ENCODE measurements at regions not wholly inside any gene's neighbourhood (a gene's known extent, or its start where the extent isn't known, plus 50 kb on each side); places are given as distances from the start of the nearest gene placed in this dataset.

GRCh38 chr3:105154692-105155091 lies 212.0 kb upstream of the ALCAM start:
- CTCF ChIA-PET, result no interaction called here
- POLR2A ChIA-PET, result no interaction called here
- no peak for TF ChIP-seq FOXM1 (IDR thresholded peaks at IDR 0.05; ENCODE audit: borderline replicate concordance)
- TF ChIP-seq BHLHE40 (IDR thresholded peaks at IDR 0.05; ENCODE audit: borderline replicate concordance), result no peak
- no peak for TF ChIP-seq ELF4 (IDR thresholded peaks at IDR 0.05)
- no peak for TF ChIP-seq SP1 (IDR thresholded peaks at IDR 0.05)
- TF ChIP-seq FOXA1 (IDR thresholded peaks at IDR 0.05), result no peak
- TF ChIP-seq NFRKB (IDR thresholded peaks at IDR 0.05), result no peak
- no peak for DNase-seq (ENCODE audit: extremely low spot score)

GRCh38 chr3:105157067-105157765 lies 209.5 kb upstream of the ALCAM start:
- no peak for TF ChIP-seq BHLHE40 (IDR thresholded peaks at IDR 0.05; ENCODE audit: borderline replicate concordance)
- TF ChIP-seq FOXA1 (IDR thresholded peaks at IDR 0.05), result no peak
- no peak for TF ChIP-seq CTBP1 (IDR thresholded peaks at IDR 0.05; ENCODE audit: borderline replicate concordance)
- TF ChIP-seq L3MBTL2 (conservative IDR thresholded peaks at IDR 0.05), result no peak
- no peak for TF ChIP-seq FOXK2 (IDR thresholded peaks at IDR 0.05)
- TF ChIP-seq LEF1 (IDR thresholded peaks at IDR 0.05; ENCODE audit: borderline replicate concordance), result no peak
- TF ChIP-seq SUZ12 (IDR thresholded peaks at IDR 0.05), result no peak
- TF ChIP-seq TARDBP (IDR thresholded peaks at IDR 0.05), result no peak
- no peak for TF ChIP-seq ZNF384 (IDR thresholded peaks at IDR 0.05)
- no peak for TF ChIP-seq ARNT (IDR thresholded peaks at IDR 0.05)
- POLR2A ChIA-PET, result no interaction called here
- CTCF ChIA-PET, result no interaction called here
- no peak for DNase-seq (ENCODE audit: extremely low spot score)

GRCh38 chr3:105157766-105158085 lies 209.0 kb upstream of the ALCAM start:
- ChIA-PET POLR2A (no interaction called here), CTCF (no interaction called here)
- DNase-seq (ENCODE audit: extremely low spot score), result no peak
- TF ChIP-seq ARNT (IDR thresholded peaks at IDR 0.05), result no peak
- no peak for TF ChIP-seq FOXM1 (IDR thresholded peaks at IDR 0.05; ENCODE audit: borderline replicate concordance)
- TF ChIP-seq FOXK2 (IDR thresholded peaks at IDR 0.05), result no peak
- TF ChIP-seq CTBP1 (IDR thresholded peaks at IDR 0.05; ENCODE audit: borderline replicate concordance), result no peak
- TF ChIP-seq FOXA1 (IDR thresholded peaks at IDR 0.05), result no peak
- TF ChIP-seq L3MBTL2 (conservative IDR thresholded peaks at IDR 0.05), result no peak
- TF ChIP-seq ZNF384 (IDR thresholded peaks at IDR 0.05), result no peak

GRCh38 chr3:105158286-105158685 lies 208.4 kb upstream of the ALCAM start:
- no peak for DNase-seq (ENCODE audit: extremely low spot score)
- CTCF ChIA-PET, result no interaction called here
- POLR2A ChIA-PET, result no interaction called here
- TF ChIP-seq BHLHE40 (IDR thresholded peaks at IDR 0.05; ENCODE audit: borderline replicate concordance) (no peak), PKNOX1 (IDR thresholded peaks at IDR 0.05) (no peak), NFRKB (IDR thresholded peaks at IDR 0.05) (no peak), TARDBP (IDR thresholded peaks at IDR 0.05) (no peak), FOXA1 (IDR thresholded peaks at IDR 0.05) (no peak), SUZ12 (IDR thresholded peaks at IDR 0.05) (no peak), ELF4 (IDR thresholded peaks at IDR 0.05) (no peak), HDGF (IDR thresholded peaks at IDR 0.05; ENCODE audit: borderline replicate concordance) (no peak), CTBP1 (IDR thresholded peaks at IDR 0.05; ENCODE audit: borderline replicate concordance) (no peak), L3MBTL2 (conservative IDR thresholded peaks at IDR 0.05) (no peak), ZNF384 (IDR thresholded peaks at IDR 0.05) (no peak), SP1 (IDR thresholded peaks at IDR 0.05) (no peak)

GRCh38 chr3:105162448-105162847 lies 204.3 kb upstream of the ALCAM start:
- CTCF ChIA-PET, result no interaction called here

GRCh38 chr3:105166893-105167292 lies 199.8 kb upstream of the ALCAM start:
- ChIA-PET POLR2A (no interaction called here), CTCF (no interaction called here)
- TF ChIP-seq NFRKB (IDR thresholded peaks at IDR 0.05) (no peak), L3MBTL2 (conservative IDR thresholded peaks at IDR 0.05) (no peak), SP1 (IDR thresholded peaks at IDR 0.05) (no peak), FOXM1 (IDR thresholded peaks at IDR 0.05; ENCODE audit: borderline replicate concordance) (no peak), ARNT (IDR thresholded peaks at IDR 0.05) (no peak), HDGF (IDR thresholded peaks at IDR 0.05; ENCODE audit: borderline replicate concordance) (no peak), ELF4 (IDR thresholded peaks at IDR 0.05) (no peak), FOXA1 (IDR thresholded peaks at IDR 0.05) (no peak), PKNOX1 (IDR thresholded peaks at IDR 0.05) (no peak), TARDBP (IDR thresholded peaks at IDR 0.05) (no peak), CTBP1 (IDR thresholded peaks at IDR 0.05; ENCODE audit: borderline replicate concordance) (no peak), LEF1 (IDR thresholded peaks at IDR 0.05; ENCODE audit: borderline replicate concordance) (no peak), ZNF384 (IDR thresholded peaks at IDR 0.05) (no peak), BHLHE40 (IDR thresholded peaks at IDR 0.05; ENCODE audit: borderline replicate concordance) (no peak), FOXK2 (IDR thresholded peaks at IDR 0.05) (no peak), SUZ12 (IDR thresholded peaks at IDR 0.05) (no peak)
- no peak for DNase-seq (ENCODE audit: extremely low spot score)

More at GRCh38 chr3:105162448-105162847, 204.3 kb upstream of the ALCAM start:
- DNase-seq (ENCODE audit: extremely low spot score), result no peak
- TF ChIP-seq L3MBTL2 (conservative IDR thresholded peaks at IDR 0.05) (no peak), TARDBP (IDR thresholded peaks at IDR 0.05) (no peak), ZNF384 (IDR thresholded peaks at IDR 0.05) (no peak), FOXK2 (IDR thresholded peaks at IDR 0.05) (no peak), SUZ12 (IDR thresholded peaks at IDR 0.05) (no peak), LEF1 (IDR thresholded peaks at IDR 0.05; ENCODE audit: borderline replicate concordance) (no peak), PKNOX1 (IDR thresholded peaks at IDR 0.05) (no peak), SP1 (IDR thresholded peaks at IDR 0.05) (no peak), ELF4 (IDR thresholded peaks at IDR 0.05) (no peak), FOXM1 (IDR thresholded peaks at IDR 0.05; ENCODE audit: borderline replicate concordance) (no peak)
- POLR2A ChIA-PET, result no interaction called here

All from HEK293T (cell line).